ENCODE measurements at regions not wholly inside any gene's neighbourhood (a gene's known extent, or its start where the extent isn't known, plus 50 kb on each side); places are given as distances from the start of the nearest gene placed in this dataset.

DNA sequence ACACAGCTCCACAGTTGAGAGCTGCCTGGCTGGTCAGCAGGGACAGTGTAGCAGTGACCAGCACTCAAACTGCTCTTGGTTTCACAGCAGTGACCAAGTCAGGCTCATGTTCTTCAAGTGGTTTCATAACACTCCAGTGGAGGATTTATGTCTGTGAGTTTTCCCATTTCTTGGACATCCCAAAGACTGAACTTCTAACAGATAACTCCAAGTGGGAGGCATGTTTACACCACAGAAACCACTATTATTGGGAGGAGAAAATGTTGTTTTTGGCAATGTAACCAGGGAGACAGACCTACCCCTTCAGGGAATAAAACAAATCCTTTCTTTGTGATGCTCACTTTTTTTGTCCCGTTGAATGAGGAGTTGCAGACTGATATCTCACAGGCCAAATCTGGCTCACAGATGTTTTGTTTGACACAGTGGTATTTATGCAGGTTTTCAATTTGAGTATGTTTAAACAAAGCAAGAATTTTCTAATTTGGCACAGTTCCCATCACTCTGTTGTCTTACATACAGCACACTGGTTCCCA, 141.5 kb downstream of the RMI1 start:
- Histone ChIP-seq H3K36me3 (no peaks in the 10 kb centered on the region), H3K4me3 (no peak overlapping the region), H3K27me3 (no peaks in the 10 kb centered on the region), H3K27ac (no peak overlapping the region), H3K4me1 (no peaks in the 10 kb centered on the region), H3K9me3 (no peaks in the 10 kb centered on the region)
- TF ChIP-seq CTCF (IDR thresholded peaks at IDR 0.05) (no peak), POLR2A (IDR thresholded peaks at IDR 0.05) (no peak)
- DNase-seq: no peak
- 56% methylated on average over 1 of the region's 1 CpG for WGBS (ENCODE audit: insufficient coverage, low coverage, low lambda C conversion rate, missing lambda C conversion rate)
- intact Hi-C loops (cut with DNase I): no loop called here
- ATAC-seq: no peak

- intact Hi-C loops (cut with DNase I): no loop called here
Measured at GRCh38 chr9:84122572-84122971, 142.0 kb downstream of the RMI1 start.

DNA sequence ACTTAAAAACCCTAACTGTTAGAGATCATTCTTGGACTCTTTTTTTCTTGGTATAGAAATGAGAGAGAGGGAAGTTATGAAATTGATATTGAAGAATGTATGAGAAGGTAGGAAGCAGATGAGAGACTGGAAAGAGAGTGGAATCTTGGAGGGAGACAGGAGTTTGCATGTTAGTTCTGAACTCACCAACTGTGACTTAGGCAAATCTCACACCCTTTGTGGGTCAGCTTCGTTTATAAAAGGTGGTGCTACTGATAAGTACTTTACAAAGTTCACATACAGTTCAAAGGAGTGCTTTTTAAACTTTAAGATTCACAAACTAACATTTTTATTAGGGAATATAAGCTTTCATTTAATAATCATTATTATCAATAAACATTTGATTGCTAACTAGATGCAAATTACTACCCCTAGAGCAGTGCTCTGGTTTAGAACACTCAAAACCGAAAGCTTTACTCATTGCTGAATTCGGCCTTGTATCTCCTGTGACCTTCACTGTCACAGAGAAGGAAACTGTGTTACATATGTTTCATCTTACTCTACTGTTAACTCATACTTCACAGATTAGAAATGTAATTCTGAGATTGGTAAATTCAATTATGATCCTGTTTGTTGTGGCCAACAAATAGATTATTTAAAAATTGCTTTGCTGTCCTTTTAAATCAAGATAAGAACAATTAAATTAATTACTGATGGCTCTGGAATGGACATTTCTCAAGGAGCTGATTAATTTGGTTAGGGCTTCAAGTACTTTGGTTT, 143.2 kb downstream of the RMI1 start:
- ATAC-seq (no peak), DNase-seq (no peak)
- TF ChIP-seq POLR2A (IDR thresholded peaks at IDR 0.05) (no peak), CTCF (IDR thresholded peaks at IDR 0.05) (no peak)
- H3K27me3 ChIP-seq: no peaks in the 10 kb centered on the region
- H3K4me1 ChIP-seq: no peaks in the 10 kb centered on the region
- H3K4me3 ChIP-seq: no peak overlapping the region
- H3K36me3 ChIP-seq: no peaks in the 10 kb centered on the region
- intact Hi-C loops (cut with DNase I): no loop called here
- H3K9me3 ChIP-seq: no peaks in the 10 kb centered on the region
- WGBS (ENCODE audit: insufficient coverage, low coverage, low lambda C conversion rate, missing lambda C conversion rate): 35% methylated on average over 3 of the region's 3 CpGs
- H3K27ac ChIP-seq: no peak overlapping the region

More at GRCh38 chr9:84122572-84122971, 142.0 kb downstream of the RMI1 start:
- ATAC-seq (no peak), DNase-seq (no peak)
- WGBS (ENCODE audit: insufficient coverage, low coverage, low lambda C conversion rate, missing lambda C conversion rate): 50% methylated on average over 1 of the region's 1 CpG
- no peak for TF ChIP-seq POLR2A (IDR thresholded peaks at IDR 0.05)
- Histone ChIP-seq H3K4me3 (no peak overlapping the region), H3K4me1 (no peaks in the 10 kb centered on the region), H3K9me3 (no peaks in the 10 kb centered on the region), H3K27ac (no peak overlapping the region), H3K36me3 (no peaks in the 10 kb centered on the region), H3K27me3 (no peaks in the 10 kb centered on the region)

- no peak overlapping the region for H3K27ac ChIP-seq
- no peaks in the 10 kb centered on the region for H3K27me3 ChIP-seq
- TF ChIP-seq CTCF (IDR thresholded peaks at IDR 0.05): no peak
- TF ChIP-seq POLR2A (IDR thresholded peaks at IDR 0.05): no peak
- DNase-seq (no peak), ATAC-seq (no peak)
- no peak overlapping the region for H3K4me3 ChIP-seq
- H3K9me3 ChIP-seq: no peaks in the 10 kb centered on the region
- H3K36me3 ChIP-seq: no peaks in the 10 kb centered on the region
- intact Hi-C loops (cut with DNase I): no loop called here
- no peaks in the 10 kb centered on the region for H3K4me1 ChIP-seq
- WGBS (ENCODE audit: insufficient coverage, low coverage, low lambda C conversion rate, missing lambda C conversion rate): 88% methylated on average over 1 of the region's 2 CpGs
Measured at GRCh38 chr9:84125046-84125445, 144.4 kb downstream of the RMI1 start.

DNA sequence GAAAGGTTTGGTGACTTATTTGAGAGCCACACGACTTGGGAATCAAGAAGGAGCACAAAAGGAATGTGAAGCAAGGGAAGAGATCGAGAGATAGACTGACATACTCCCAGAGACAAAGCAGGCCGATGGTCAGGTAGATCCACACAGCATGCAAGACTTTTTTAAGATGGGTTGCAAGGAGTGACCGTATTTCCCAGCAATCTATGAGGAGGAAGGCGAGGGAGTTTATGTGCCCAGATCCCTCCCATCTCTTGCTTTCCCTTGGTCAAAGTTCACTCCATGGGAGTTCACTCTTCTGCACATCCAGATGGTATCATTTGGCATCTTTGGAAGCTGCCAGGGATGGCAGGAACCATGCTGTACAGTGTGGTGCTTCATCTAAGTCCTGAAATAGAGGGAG, 148.9 kb downstream of the RMI1 start:
- no peak for ATAC-seq
- no peak overlapping the region for H3K4me3 ChIP-seq
- intact Hi-C loops (cut with DNase I): no loop called here
- no peaks in the 10 kb centered on the region for H3K9me3 ChIP-seq
- DNase-seq: no peak
- no peaks in the 10 kb centered on the region for H3K27me3 ChIP-seq
- WGBS (ENCODE audit: insufficient coverage, low coverage, low lambda C conversion rate, missing lambda C conversion rate): 38% methylated on average over 4 of the region's 5 CpGs
- no peaks in the 10 kb centered on the region for H3K4me1 ChIP-seq
- no peaks in the 10 kb centered on the region for H3K36me3 ChIP-seq
- H3K27ac ChIP-seq: no peak overlapping the region
- no peak for TF ChIP-seq POLR2A (IDR thresholded peaks at IDR 0.05)
- TF ChIP-seq CTCF (IDR thresholded peaks at IDR 0.05): no peak
